OCI-LY7 (cell line): ENCODE measurements at regions not wholly inside any gene's neighbourhood (a gene's known extent, or its start where the extent isn't known, plus 50 kb on each side); places are given as distances from the start of the nearest gene placed in this dataset.

Experiments used
- BruUV-seq: library from RNA; stranded (reverse); fragments of 400-500 nt; replicated peaks from 2 replicates; lab custom pipeline; 2021; lab: Mats Ljungman, UMichigan
- CTCF ChIA-PET: fragments of 300-600 bp; sonication (Branson Sonifier 250); formaldehyde crosslinking; loops from one replicate; lab custom pipeline; 2022; ENCODE audit warnings: antibody characterized with exemption; ENCODE audit not compliant: unreplicated experiment; lab: Charles Lee
- POLR2A ChIA-PET: fragments of 300-600 bp; sonication (Branson Sonifier 250); formaldehyde crosslinking; loops from one replicate; lab custom pipeline; 2022; ENCODE audit warnings: antibody characterized with exemption; lab: Charles Lee
- DNase-seq: peaks from one replicate; pipeline ENCODE4 v3.0.0-alpha.2; 2015; ENCODE audit warnings: low spot score
- H2AFZ ChIP-seq: fragments of 200-600 bp; sonication (generic), shearing (Covaris generic); 2 replicates; pipeline ENCODE4 v1.6.1; 2014; ENCODE audit warnings: mild to moderate bottlenecking, antibody characterized with exemption, low read length, moderate library complexity
- H3K27ac ChIP-seq: fragments of 200-600 bp; sonication (generic); 2 replicates; pipeline ENCODE4 v1.5.1; 2014; ENCODE audit warnings: mixed run types, low read depth, mild to moderate bottlenecking, moderate library complexity, low read length, inconsistent platforms; ENCODE audit not compliant: poor library complexity, severe bottlenecking
- H3K36me3 ChIP-seq: fragments of 200-600 bp; sonication (generic); 2 replicates; pipeline ENCODE4 v1.6.1; 2014; ENCODE audit warnings: mild to moderate bottlenecking, antibody characterized with exemption, low read length, moderate library complexity, mixed read lengths; ENCODE audit not compliant: insufficient read depth
- H3K4me1 ChIP-seq: fragments of 200-600 bp; sonication (generic); 2 replicates; pipeline ENCODE4 v1.5.1; 2014; ENCODE audit warnings: mild to moderate bottlenecking, low read length; ENCODE audit not compliant: insufficient read depth, poor library complexity, severe bottlenecking
- H3K4me2 ChIP-seq: fragments of 200-600 bp; sonication (generic); 2 replicates; pipeline ENCODE4 v1.6.1; 2014; ENCODE audit warnings: mild to moderate bottlenecking, low read length
- H3K4me3 ChIP-seq: fragments of 200-600 bp; sonication (generic); 2 replicates; pipeline ENCODE4 v1.5.1; 2014; ENCODE audit warnings: mild to moderate bottlenecking, low read depth, low read length; ENCODE audit not compliant: poor library complexity, severe bottlenecking
- H3K79me2 ChIP-seq: fragments of 200-600 bp; sonication (generic); 2 replicates; pipeline ENCODE4 v1.6.1; 2016; ENCODE audit warnings: low read depth, mild to moderate bottlenecking, low read length, moderate library complexity, mixed read lengths; ENCODE audit not compliant: insufficient read depth
- H3K9me2 ChIP-seq: fragments of 200-600 bp; sonication (generic); 2 replicates; pipeline ENCODE4 v1.6.1; 2016; ENCODE audit warnings: mild to moderate bottlenecking, low read length, mixed read lengths; ENCODE audit not compliant: insufficient read depth
- H3K9me3 ChIP-seq: fragments of 200-600 bp; sonication (generic); 2 replicates; pipeline ENCODE4 v1.6.1; 2014; ENCODE audit warnings: mild to moderate bottlenecking, mixed run types, low read length, mixed read lengths
- H4K20me1 ChIP-seq: fragments of 200-600 bp; sonication (generic); 2 replicates; pipeline ENCODE4 v1.6.1; 2014; ENCODE audit warnings: mild to moderate bottlenecking, antibody characterized with exemption, low read length, moderate library complexity, mixed read lengths; ENCODE audit not compliant: insufficient read depth
- CTCF ChIP-seq: fragments of 200-600 bp; sonication (generic); conservative IDR thresholded peaks from 2 replicates; pipeline ENCODE4 v1.5.1; 2014; ENCODE audit warnings: mild to moderate bottlenecking, antibody characterized with exemption, low read length, moderate library complexity, mixed read lengths
- EZH2phosphoT487 ChIP-seq: fragments of 200-600 bp; sonication (generic); IDR thresholded peaks from 2 replicates; pipeline ENCODE4 v1.6.1; 2018; ENCODE audit warnings: low read depth, borderline replicate concordance, mild to moderate bottlenecking, mixed run types, antibody characterized with exemption, low read length, moderate library complexity, mixed read lengths
- intact Hi-C: fragments of 100-400 bp; cut with micrococcal nuclease; formaldehyde crosslinking; loops from one replicate; pipeline ENCODE4 v1.10.0; 2022; ENCODE audit not compliant: unreplicated experiment

DNA sequence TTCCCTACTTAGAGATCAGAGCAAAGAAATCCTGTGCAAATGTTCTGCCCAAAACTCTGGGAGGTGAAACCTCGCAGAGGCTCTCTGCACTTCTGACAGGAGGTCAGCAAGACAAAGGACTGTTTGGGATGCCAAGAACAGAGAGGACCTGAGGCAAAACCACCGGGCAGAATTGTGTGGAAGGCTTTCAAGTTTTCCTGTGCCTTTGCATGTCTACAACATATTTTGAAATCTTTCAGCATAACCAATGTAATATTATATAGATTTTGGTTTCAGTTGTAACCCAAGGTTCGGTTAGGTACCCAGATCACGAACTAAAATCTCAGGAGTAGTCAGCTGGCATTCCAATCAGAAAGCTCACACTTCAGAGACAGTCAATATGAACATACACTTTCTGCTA, 99.4 kb upstream of the PLEKHA5 start:
- no peak overlapping the region for H3K27ac ChIP-seq
- H3K36me3 ChIP-seq: no peaks in the 10 kb centered on the region
- H2AFZ ChIP-seq: no peak overlapping the region
- TF ChIP-seq EZH2phosphoT487 (no peak), CTCF (no peak)
- no peaks in the 10 kb centered on the region for H3K9me2 ChIP-seq
- ChIA-PET CTCF (no interaction called here), POLR2A (no interaction called here)
- no peak for DNase-seq
- H3K4me3 ChIP-seq: no peak overlapping the region
- no peaks in the 10 kb centered on the region for H3K9me3 ChIP-seq
- H4K20me1 ChIP-seq: no peaks in the 10 kb centered on the region
- no peak overlapping the region for H3K4me2 ChIP-seq
- H3K4me1 ChIP-seq: no peaks in the 10 kb centered on the region
- intact Hi-C loops: no loop called here
- H3K79me2 ChIP-seq: no peaks in the 10 kb centered on the region
- BruUV-seq: no TSS peak

GRCh38 chr12:19030603-19031002, 98.9 kb upstream of the PLEKHA5 start:
- H4K20me1 ChIP-seq: no peaks in the 10 kb centered on the region
- no peak overlapping the region for H3K4me3 ChIP-seq
- no peaks in the 10 kb centered on the region for H3K36me3 ChIP-seq
- CTCF ChIA-PET: no interaction called here
- H3K9me3 ChIP-seq: no peaks in the 10 kb centered on the region
- no peak overlapping the region for H2AFZ ChIP-seq
- no peaks in the 10 kb centered on the region for H3K79me2 ChIP-seq
- no peaks in the 10 kb centered on the region for H3K9me2 ChIP-seq
- no peaks in the 10 kb centered on the region for H3K4me1 ChIP-seq
- BruUV-seq: no TSS peak
- H3K27ac ChIP-seq: no peak overlapping the region
- TF ChIP-seq EZH2phosphoT487 (no peak), CTCF (no peak)
- H3K4me2 ChIP-seq: no peak overlapping the region
- intact Hi-C loops: no loop called here
- POLR2A ChIA-PET: no interaction called here
- DNase-seq: no peak

- CTCF ChIA-PET: no interaction called here
These were observed 98.5 kb upstream of the PLEKHA5 start for GRCh38 chr12:19031032-19031431.

More at GRCh38 chr12:19031032-19031431, 98.5 kb upstream of the PLEKHA5 start:
- Histone ChIP-seq H4K20me1 (no peaks in the 10 kb centered on the region), H3K9me2 (no peaks in the 10 kb centered on the region), H3K36me3 (no peaks in the 10 kb centered on the region), H3K79me2 (no peaks in the 10 kb centered on the region), H3K4me3 (no peak overlapping the region), H3K4me1 (no peaks in the 10 kb centered on the region), H3K9me3 (no peaks in the 10 kb centered on the region), H3K27ac (no peak overlapping the region), H3K4me2 (no peak overlapping the region), H2AFZ (no peak overlapping the region)
- DNase-seq: no peak
- TF ChIP-seq EZH2phosphoT487 (no peak), CTCF (no peak)
- POLR2A ChIA-PET: no interaction called here
- BruUV-seq: no TSS peak
- intact Hi-C loops: no loop called here
